Peyer's patch (tissue), 4 donors: ENCODE measurements at regions not wholly inside any gene's neighbourhood (a gene's known extent, or its start where the extent isn't known, plus 50 kb on each side); places are given as distances from the start of the nearest gene placed in this dataset.
"Not testable (repeated sequence)": the region's sequence is repeated elsewhere in the genome, so short reads cannot be mapped to it uniquely, and the experiment has no call there.

Experiments used
- DNase-seq, 3 donors: peaks; one replicate each; pipeline ENCODE4 v3.0.0-alpha.2; 2017 to 2019
- H3K27ac ChIP-seq, 4 donors: fragments of 200-600 bp; sonication (generic); one replicate each; pipeline ENCODE4 v1.5.1; 2016 to 2019
- H3K27me3 ChIP-seq, 2 donors: fragments of 200-600 bp; sonication (generic); one replicate each; pipeline ENCODE4 v1.5.1; 2019
- H3K36me3 ChIP-seq, 3 donors: fragments of 200-600 bp; sonication (generic); one replicate each; pipeline ENCODE4 v1.5.1; 2016 to 2019
- H3K4me1 ChIP-seq, 4 donors: fragments of 200-600 bp; sonication (generic); one replicate each; pipeline ENCODE4 v1.5.1; 2016 to 2019
- H3K4me3 ChIP-seq, 4 donors: fragments of 200-600 bp; sonication (generic); 1 replicate in 3 of 4; 2 replicates in 1 of 4; pipeline ENCODE4 v1.5.1; 2016 to 2019; ENCODE audit warnings: mild to moderate bottlenecking in 1 of 4
- H3K9me3 ChIP-seq, 4 donors: fragments of 200-600 bp; sonication (generic); one replicate each; pipeline ENCODE4 v1.5.1; 2016 to 2019; ENCODE audit warnings: mild to moderate bottlenecking in 1 of 4
- CTCF ChIP-seq, 6 experiments: fragments of 450-650 bp in 4 of 6; fragments of 200-600 bp in 2 of 6; sonication (generic) in 1 of 6; IDR thresholded peaks; one replicate each; pipeline ENCODE4 v1.5.1; 2017 to 2019; ENCODE audit warnings: antibody characterized with exemption in 6 of 6, mild to moderate bottlenecking in 3 of 6, moderate library complexity in 1 of 6
- POLR2A ChIP-seq, 2 donors: fragments of 450-650 bp; IDR thresholded peaks; one replicate each; pipeline ENCODE4 v1.5.1; 2017; ENCODE audit warnings: antibody characterized with exemption in 2 of 2, mild to moderate bottlenecking in 2 of 2, moderate library complexity in 2 of 2

- H3K36me3 ChIP-seq, result no peaks in the 10 kb centered on the region
- no peak overlapping the region for H3K27ac ChIP-seq
These were observed 163.3 kb upstream of the CTSO start for GRCh38 chr4:156116991-156117390.

DNA sequence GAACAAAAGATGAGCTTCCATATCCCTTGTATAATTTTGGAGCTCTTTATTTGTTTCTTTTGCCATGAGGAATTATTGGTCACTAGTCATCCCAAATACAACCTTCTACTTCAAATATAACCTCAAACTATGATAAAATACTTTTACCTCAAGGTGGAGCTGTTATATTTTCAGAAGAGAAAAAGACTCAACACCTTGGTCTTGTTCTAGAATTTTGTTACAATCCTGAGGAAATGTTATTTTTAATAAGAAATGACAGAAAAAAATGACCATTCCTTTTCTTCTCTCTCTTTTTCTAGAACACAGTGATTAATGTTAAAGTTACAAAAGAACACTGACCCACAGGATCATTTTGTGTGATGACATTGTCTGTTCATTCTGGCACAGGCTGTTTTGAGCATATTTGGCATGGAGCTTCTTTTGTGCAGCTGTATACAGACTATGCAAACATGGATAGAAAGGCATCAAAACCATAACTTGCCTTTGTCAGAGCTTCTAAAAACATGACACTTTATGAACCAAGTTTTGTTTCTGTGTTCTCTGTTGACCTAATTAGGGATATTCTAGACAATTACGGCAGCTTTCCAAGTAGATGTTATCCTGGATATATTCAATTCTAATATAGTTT lies 159.6 kb upstream of the CTSO start:
- no peak overlapping the region for H3K27ac ChIP-seq
- no peak for TF ChIP-seq CTCF (IDR thresholded peaks at IDR 0.05)
- no peak for TF ChIP-seq POLR2A (IDR thresholded peaks at IDR 0.05)
- no peaks in the 10 kb centered on the region for H3K9me3 ChIP-seq
- no peaks in the 10 kb centered on the region for H3K4me1 ChIP-seq
- DNase-seq, result no peak
- H3K27me3 ChIP-seq, result no peaks in the 10 kb centered on the region
- no peaks in the 10 kb centered on the region for H3K36me3 ChIP-seq
- H3K4me3 ChIP-seq, result no peak overlapping the region

More at GRCh38 chr4:156116991-156117390, 163.3 kb upstream of the CTSO start:
- no peak for DNase-seq
- TF ChIP-seq POLR2A (IDR thresholded peaks at IDR 0.05), result no peak
- TF ChIP-seq CTCF (IDR thresholded peaks at IDR 0.05), result no peak
- Histone ChIP-seq H3K4me1 (no peaks in the 10 kb centered on the region), H3K9me3 (no peaks in the 10 kb centered on the region), H3K27me3 (no peaks in the 10 kb centered on the region), H3K4me3 (no peak overlapping the region)

GRCh38 chr4:156111686-156112085 lies 158.0 kb upstream of the CTSO start:
- TF ChIP-seq POLR2A (IDR thresholded peaks at IDR 0.05), result no peak
- TF ChIP-seq CTCF (IDR thresholded peaks at IDR 0.05), result no peak
- Histone ChIP-seq H3K4me1 (no peaks in the 10 kb centered on the region), H3K27me3 (no peaks in the 10 kb centered on the region), H3K4me3 (no peak overlapping the region), H3K36me3 (no peaks in the 10 kb centered on the region), H3K27ac (no peak overlapping the region), H3K9me3 (no peaks in the 10 kb centered on the region)
- no peak for DNase-seq

DNA sequence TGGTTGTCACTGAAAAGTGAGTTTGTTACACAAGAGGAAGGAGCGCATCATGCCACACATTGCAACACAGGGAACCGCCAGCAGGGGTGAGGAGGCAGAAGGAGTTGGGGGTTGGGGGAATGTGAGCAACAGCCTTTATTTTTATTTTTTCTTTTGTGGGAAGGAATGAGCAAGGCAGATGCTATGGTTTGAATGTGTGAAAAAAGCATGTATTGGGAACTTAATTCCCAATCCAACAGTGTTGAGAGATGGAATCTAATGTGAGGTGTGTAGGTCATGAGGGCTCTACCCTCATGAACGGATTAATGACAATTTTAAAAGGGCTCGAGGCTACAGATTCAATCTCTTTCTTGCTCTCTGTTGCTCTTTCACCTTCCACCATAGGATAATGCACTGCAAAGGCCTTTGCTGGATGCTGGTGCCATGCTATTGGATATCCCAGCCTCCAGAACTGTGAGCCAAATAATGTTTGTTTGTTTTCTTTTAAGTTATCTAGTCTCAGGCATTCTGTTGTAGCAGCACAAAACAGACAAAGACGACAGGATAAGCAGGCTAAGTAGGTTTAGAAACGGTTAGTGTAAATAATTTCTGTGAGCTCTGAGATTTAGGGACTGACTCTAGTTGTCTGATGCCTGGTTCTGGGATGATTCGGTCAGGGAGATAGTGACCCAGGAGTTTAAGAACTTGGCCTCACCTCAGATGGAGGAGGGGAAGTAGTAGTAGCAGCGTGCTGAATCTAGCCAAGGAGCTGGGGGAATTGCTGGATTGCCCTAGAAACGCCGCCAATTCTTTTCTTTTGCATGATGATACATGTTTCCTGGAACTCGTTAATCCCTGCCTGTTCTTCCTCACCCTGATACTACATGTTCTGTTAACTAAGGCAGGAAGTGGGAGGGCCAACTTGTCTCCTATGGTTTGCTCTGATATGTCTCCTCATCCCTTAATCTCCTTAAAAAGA lies 156.6 kb upstream of the CTSO start:
- Histone ChIP-seq H3K9me3 (no peaks in the 10 kb centered on the region), H3K36me3 (no peaks in the 10 kb centered on the region), H3K4me1 (no peaks in the 10 kb centered on the region), H3K27ac (no peak overlapping the region), H3K27me3 (no peaks in the 10 kb centered on the region), H3K4me3 (no peak overlapping the region)
- TF ChIP-seq CTCF (IDR thresholded peaks at IDR 0.05), result no peak
- no peak for TF ChIP-seq POLR2A (IDR thresholded peaks at IDR 0.05)
- DNase-seq, result no peak

DNA sequence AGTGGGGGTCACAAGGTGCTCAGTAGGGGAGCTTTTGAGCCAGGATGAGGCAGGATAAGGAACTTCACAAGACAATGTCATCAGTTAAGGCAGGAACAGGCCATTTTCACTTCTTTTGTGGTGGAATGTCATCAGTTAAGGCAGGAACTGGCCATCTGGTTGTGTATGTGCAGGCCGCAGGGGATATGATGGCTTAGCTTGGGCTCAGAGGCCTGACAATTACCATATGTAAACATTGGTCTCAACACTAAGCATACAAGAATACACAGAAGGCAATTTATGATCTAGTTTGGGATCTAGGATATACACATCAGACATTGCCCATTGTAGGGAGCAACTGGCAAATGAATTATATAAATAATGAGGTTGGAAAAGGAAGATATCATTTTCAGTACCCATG lies 155.4 kb upstream of the CTSO start:
- H3K27ac ChIP-seq, H3K9me3 ChIP-seq, H3K27me3 ChIP-seq, H3K4me3 ChIP-seq, H3K36me3 ChIP-seq, H3K4me1 ChIP-seq, DNase-seq: not testable (repeated sequence)

- no peaks in the 10 kb centered on the region for H3K4me1 ChIP-seq
- no peaks in the 10 kb centered on the region for H3K36me3 ChIP-seq
- H3K27me3 ChIP-seq, result no peaks in the 10 kb centered on the region
- TF ChIP-seq CTCF (IDR thresholded peaks at IDR 0.05), result no peak
- TF ChIP-seq POLR2A (IDR thresholded peaks at IDR 0.05), result no peak
- H3K9me3 ChIP-seq, result no peaks in the 10 kb centered on the region
- H3K27ac ChIP-seq, result no peak overlapping the region
- DNase-seq, result no peak
- no peak overlapping the region for H3K4me3 ChIP-seq
These were observed 149.6 kb upstream of the CTSO start for GRCh38 chr4:156103311-156103710.
